ENCODE measurements at regions not wholly inside any gene's neighbourhood (a gene's known extent, or its start where the extent isn't known, plus 50 kb on each side); places are given as distances from the start of the nearest gene placed in this dataset.

- Histone ChIP-seq H3K4me3 (ENCODE audit: insufficient read depth, low read depth, low read length, poor library complexity, severe bottlenecking) (no peak overlapping the region), H3K9me3 (ENCODE audit: control insufficient read depth, low read length) (peaks cover 5% of the 10 kb centered on the region), H3K27me3 (replicated peaks; ENCODE audit: control insufficient read depth, insufficient read depth, low read length, poor library complexity, severe bottlenecking) (peaks cover 41% of the 10 kb centered on the region), H3K36me3 (ENCODE audit: control insufficient read depth, insufficient read depth, low read length) (no peaks in the 10 kb centered on the region), H3K27ac (ENCODE audit: insufficient read depth, low read length, poor library complexity, severe bottlenecking) (no peak overlapping the region), H3K4me1 (ENCODE audit: control insufficient read depth, insufficient read depth, low read length, poor library complexity, severe bottlenecking) (no peaks in the 10 kb centered on the region)
- DNase-seq = no peak
These were observed 206.5 kb upstream of the ZNF184 start for GRCh38 chr6:27679308-27679963.

- Histone ChIP-seq H3K27me3 (replicated peaks; ENCODE audit: control insufficient read depth, insufficient read depth, low read length, poor library complexity, severe bottlenecking) (peaks cover 41% of the 10 kb centered on the region), H3K36me3 (ENCODE audit: control insufficient read depth, insufficient read depth, low read length) (no peaks in the 10 kb centered on the region), H3K27ac (ENCODE audit: insufficient read depth, low read length, poor library complexity, severe bottlenecking) (no peak overlapping the region), H3K9me3 (ENCODE audit: control insufficient read depth, low read length) (peaks cover 5% of the 10 kb centered on the region), H3K4me1 (ENCODE audit: control insufficient read depth, insufficient read depth, low read length, poor library complexity, severe bottlenecking) (no peaks in the 10 kb centered on the region), H3K4me3 (ENCODE audit: insufficient read depth, low read depth, low read length, poor library complexity, severe bottlenecking) (no peak overlapping the region)
- no peak for DNase-seq
These were observed 205.6 kb upstream of the ZNF184 start for GRCh38 chr6:27678469-27678868.

DNA sequence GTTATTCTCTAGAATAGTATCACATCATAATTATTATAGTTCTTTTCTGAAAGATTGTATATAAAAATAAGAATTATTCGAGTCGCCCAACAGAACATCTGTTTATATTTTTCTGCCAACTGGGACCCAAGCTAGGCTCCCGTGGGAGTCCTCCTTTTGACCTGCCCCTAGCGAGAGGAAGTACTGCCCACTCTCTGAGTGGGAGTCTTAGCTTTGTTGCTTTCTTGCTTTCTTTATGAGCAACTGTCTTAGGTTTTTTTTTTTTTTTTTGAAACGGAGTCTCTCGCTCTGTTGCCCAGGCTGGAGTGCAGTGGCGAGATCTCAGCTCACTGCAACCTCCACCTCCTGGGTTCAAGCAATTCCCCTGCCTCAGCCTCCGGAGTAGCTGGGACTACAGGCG is 202.0 kb upstream of the ZNF184 start:
- peaks cover 50% of the 10 kb centered on the region for H3K27me3 ChIP-seq (replicated peaks; ENCODE audit: control insufficient read depth, insufficient read depth, low read length, poor library complexity, severe bottlenecking)
- no peak for DNase-seq
- peaks cover 4% of the 10 kb centered on the region for H3K9me3 ChIP-seq (ENCODE audit: control insufficient read depth, low read length)
- peaks cover 6% of the 10 kb centered on the region for H3K4me1 ChIP-seq (ENCODE audit: control insufficient read depth, insufficient read depth, low read length, poor library complexity, severe bottlenecking)
- H3K27ac ChIP-seq (ENCODE audit: insufficient read depth, low read length, poor library complexity, severe bottlenecking) = no peak overlapping the region
- H3K4me3 ChIP-seq (ENCODE audit: insufficient read depth, low read depth, low read length, poor library complexity, severe bottlenecking) = no peak overlapping the region
- H3K36me3 ChIP-seq (ENCODE audit: control insufficient read depth, insufficient read depth, low read length) = no peaks in the 10 kb centered on the region

- Histone ChIP-seq H3K27me3 (replicated peaks; ENCODE audit: control insufficient read depth, insufficient read depth, low read length, poor library complexity, severe bottlenecking) (peaks cover 64% of the 10 kb centered on the region), H3K9me3 (ENCODE audit: control insufficient read depth, low read length) (peaks cover 9% of the 10 kb centered on the region), H3K4me1 (ENCODE audit: control insufficient read depth, insufficient read depth, low read length, poor library complexity, severe bottlenecking) (peaks cover 6% of the 10 kb centered on the region), H3K4me3 (ENCODE audit: insufficient read depth, low read depth, low read length, poor library complexity, severe bottlenecking) (no peak overlapping the region), H3K27ac (ENCODE audit: insufficient read depth, low read length, poor library complexity, severe bottlenecking) (no peak overlapping the region), H3K36me3 (ENCODE audit: control insufficient read depth, insufficient read depth, low read length) (no peaks in the 10 kb centered on the region)
- no peak for DNase-seq
These were observed 199.4 kb upstream of the ZNF184 start for GRCh38 chr6:27672113-27672799.

- H3K4me1 ChIP-seq (ENCODE audit: control insufficient read depth, insufficient read depth, low read length, poor library complexity, severe bottlenecking) = peaks cover 6% of the 10 kb centered on the region
- H3K9me3 ChIP-seq (ENCODE audit: control insufficient read depth, low read length) = peaks cover 9% of the 10 kb centered on the region
- no peak overlapping the region for H3K4me3 ChIP-seq (ENCODE audit: insufficient read depth, low read depth, low read length, poor library complexity, severe bottlenecking)
- H3K27me3 ChIP-seq (replicated peaks; ENCODE audit: control insufficient read depth, insufficient read depth, low read length, poor library complexity, severe bottlenecking) = peaks cover 73% of the 10 kb centered on the region
- DNase-seq = no peak
- no peak overlapping the region for H3K27ac ChIP-seq (ENCODE audit: insufficient read depth, low read length, poor library complexity, severe bottlenecking)
- no peaks in the 10 kb centered on the region for H3K36me3 ChIP-seq (ENCODE audit: control insufficient read depth, insufficient read depth, low read length)
These were observed 196.9 kb upstream of the ZNF184 start for GRCh38 chr6:27669624-27670301.

DNA sequence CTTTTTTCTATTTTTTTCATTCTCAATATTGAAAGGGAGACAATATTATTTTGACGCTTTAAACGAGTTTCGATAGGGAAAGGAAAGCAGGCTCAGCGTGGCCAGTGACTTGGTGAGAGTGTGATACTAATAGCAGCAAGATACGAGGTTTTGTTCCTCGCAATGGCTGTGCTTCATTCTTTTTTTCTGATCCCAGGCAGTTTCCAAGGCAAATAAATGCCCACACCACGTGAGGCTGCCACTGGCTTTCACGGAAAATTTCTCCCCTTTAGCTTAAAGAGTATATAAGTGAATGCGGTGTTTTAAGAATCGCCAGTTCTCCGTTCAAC is 196.4 kb upstream of the ZNF184 start:
- DNase-seq = no peak
- Histone ChIP-seq H3K4me3 (ENCODE audit: insufficient read depth, low read depth, low read length, poor library complexity, severe bottlenecking) (no peak overlapping the region), H3K9me3 (ENCODE audit: control insufficient read depth, low read length) (peaks cover 9% of the 10 kb centered on the region), H3K4me1 (ENCODE audit: control insufficient read depth, insufficient read depth, low read length, poor library complexity, severe bottlenecking) (peaks cover 6% of the 10 kb centered on the region), H3K27me3 (replicated peaks; ENCODE audit: control insufficient read depth, insufficient read depth, low read length, poor library complexity, severe bottlenecking) (peaks cover 73% of the 10 kb centered on the region), H3K27ac (ENCODE audit: insufficient read depth, low read length, poor library complexity, severe bottlenecking) (no peak overlapping the region), H3K36me3 (ENCODE audit: control insufficient read depth, insufficient read depth, low read length) (no peaks in the 10 kb centered on the region)

DNA sequence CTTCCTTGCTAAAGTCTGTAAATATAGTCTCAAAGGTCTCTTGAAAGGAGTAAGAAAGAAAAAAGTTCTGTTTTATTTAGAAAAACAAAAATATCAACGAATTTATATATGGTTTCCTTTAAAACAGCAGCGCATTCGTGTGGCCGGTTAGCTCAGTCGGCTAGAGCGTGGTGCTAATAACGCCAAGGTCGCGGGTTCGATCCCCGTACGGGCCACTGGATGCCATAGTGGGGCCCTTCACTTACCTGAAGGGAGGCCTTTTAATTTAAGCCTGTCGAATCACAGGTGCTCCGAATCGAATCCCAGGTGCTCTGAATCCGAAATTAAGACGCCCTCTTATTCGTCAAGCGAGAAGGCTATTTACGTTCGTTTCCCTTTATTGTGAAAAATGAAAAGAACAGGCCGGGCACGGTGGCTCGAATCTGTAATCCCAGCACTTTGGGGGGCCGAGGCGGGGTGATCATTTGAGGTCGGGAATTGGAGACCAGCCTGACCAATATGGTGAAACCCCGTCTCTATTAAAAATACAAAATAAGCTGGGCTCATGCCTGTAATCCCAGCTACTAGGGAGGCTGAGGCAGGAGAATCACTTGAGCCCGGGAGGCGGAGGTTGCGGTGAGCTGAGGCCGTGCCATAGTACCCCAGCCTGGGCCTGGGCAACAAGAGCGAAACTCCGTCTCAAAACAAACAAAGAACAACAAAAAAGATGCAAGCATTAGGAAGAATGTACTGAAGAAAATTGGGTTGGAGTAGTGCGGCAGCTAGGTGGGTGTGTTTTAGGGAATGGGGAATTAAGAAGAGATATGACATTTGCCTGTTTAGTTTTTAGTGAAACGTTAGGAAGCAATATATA is 195.8 kb upstream of the ZNF184 start:
- Histone ChIP-seq H3K36me3 (ENCODE audit: control insufficient read depth, insufficient read depth, low read length) (no peaks in the 10 kb centered on the region), H3K27me3 (replicated peaks; ENCODE audit: control insufficient read depth, insufficient read depth, low read length, poor library complexity, severe bottlenecking) (peaks cover 73% of the 10 kb centered on the region), H3K4me3 (ENCODE audit: insufficient read depth, low read depth, low read length, poor library complexity, severe bottlenecking) (no peak overlapping the region), H3K9me3 (ENCODE audit: control insufficient read depth, low read length) (peaks cover 9% of the 10 kb centered on the region), H3K27ac (ENCODE audit: insufficient read depth, low read length, poor library complexity, severe bottlenecking) (no peak overlapping the region), H3K4me1 (ENCODE audit: control insufficient read depth, insufficient read depth, low read length, poor library complexity, severe bottlenecking) (peaks cover 6% of the 10 kb centered on the region)
- DNase-seq = no peak

GRCh38 chr6:27667657-27668441 is 194.9 kb upstream of the ZNF184 start:
- H3K36me3 ChIP-seq (ENCODE audit: control insufficient read depth, insufficient read depth, low read length) = no peaks in the 10 kb centered on the region
- H3K9me3 ChIP-seq (ENCODE audit: control insufficient read depth, low read length) = peaks cover 9% of the 10 kb centered on the region
- no peak overlapping the region for H3K4me3 ChIP-seq (ENCODE audit: insufficient read depth, low read depth, low read length, poor library complexity, severe bottlenecking)
- no peak overlapping the region for H3K27ac ChIP-seq (ENCODE audit: insufficient read depth, low read length, poor library complexity, severe bottlenecking)
- peaks cover 73% of the 10 kb centered on the region for H3K27me3 ChIP-seq (replicated peaks; ENCODE audit: control insufficient read depth, insufficient read depth, low read length, poor library complexity, severe bottlenecking)
- DNase-seq = no peak
- H3K4me1 ChIP-seq (ENCODE audit: control insufficient read depth, insufficient read depth, low read length, poor library complexity, severe bottlenecking) = peaks cover 5% of the 10 kb centered on the region

GRCh38 chr6:27667016-27667656 is 194.2 kb upstream of the ZNF184 start:
- no peaks in the 10 kb centered on the region for H3K4me1 ChIP-seq (ENCODE audit: control insufficient read depth, insufficient read depth, low read length, poor library complexity, severe bottlenecking)
- H3K36me3 ChIP-seq (ENCODE audit: control insufficient read depth, insufficient read depth, low read length) = no peaks in the 10 kb centered on the region
- peaks cover 9% of the 10 kb centered on the region for H3K9me3 ChIP-seq (ENCODE audit: control insufficient read depth, low read length)
- H3K4me3 ChIP-seq (ENCODE audit: insufficient read depth, low read depth, low read length, poor library complexity, severe bottlenecking) = no peak overlapping the region
- no peak overlapping the region for H3K27ac ChIP-seq (ENCODE audit: insufficient read depth, low read length, poor library complexity, severe bottlenecking)
- DNase-seq = no peak
- peaks cover 66% of the 10 kb centered on the region for H3K27me3 ChIP-seq (replicated peaks; ENCODE audit: control insufficient read depth, insufficient read depth, low read length, poor library complexity, severe bottlenecking)

Measured in effector memory CD4-positive, alpha-beta T cell (primary cell).